CD4-positive, CD25-positive, alpha-beta regulatory T cell (primary cell): ENCODE measurements at regions not wholly inside any gene's neighbourhood (a gene's known extent, or its start where the extent isn't known, plus 50 kb on each side); places are given as distances from the start of the nearest gene placed in this dataset.

Experiments
- ATAC-seq, 2 donors: fragments of 150-1000 bp; cut with Tn5 transposase; one replicate each; pipeline ENCODE4 v1.10.0; 2021; ENCODE audit warnings: low read depth in 2 of 2, moderate number of reproducible peaks in 2 of 2, moderate library complexity in 1 of 2
- DNase-seq, 3 donors: peaks; one replicate each; pipeline versions ENCODE4 v3.0.0 to v3.0.0-alpha.2; 2012 to 2022; ENCODE audit warnings: mixed read lengths in 1 of 3
- H3K27ac ChIP-seq: one replicate; pipeline ENCODE4 v1.7.0; 2013; ENCODE audit warnings: mild to moderate bottlenecking, low read length; ENCODE audit not compliant: insufficient read depth, poor library complexity, severe bottlenecking
- H3K27me3 ChIP-seq: one replicate; pipeline ENCODE4 v1.7.0; 2013; ENCODE audit warnings: low read length; ENCODE audit not compliant: control insufficient read depth, insufficient read depth
- H3K36me3 ChIP-seq: one replicate; pipeline ENCODE4 v1.7.0; 2013; ENCODE audit warnings: mild to moderate bottlenecking, low read length, moderate library complexity; ENCODE audit not compliant: control insufficient read depth, insufficient read depth
- H3K4me1 ChIP-seq: 2 replicates; pipeline ENCODE4 v1.7.0; 2013; ENCODE audit warnings: mild to moderate bottlenecking, low read length; ENCODE audit not compliant: insufficient read depth, control insufficient read depth, poor library complexity, severe bottlenecking
- H3K4me3 ChIP-seq: one replicate; pipeline ENCODE4 v1.7.0; 2013; ENCODE audit warnings: low read depth, mild to moderate bottlenecking, low read length, moderate library complexity
- H3K9me3 ChIP-seq, 2 experiments: 1 replicate in 1 of 2; 2 replicates in 1 of 2; pipeline ENCODE4 v1.7.0; 2013; ENCODE audit warnings: low read length in 2 of 2, mild to moderate bottlenecking in 1 of 2, moderate library complexity in 1 of 2; ENCODE audit not compliant: control insufficient read depth in 2 of 2
- H3K27ac Mint-ChIP-seq, 3 donors: one replicate each; pipeline ENCODE4 v1.8.0; 2020 to 2022; ENCODE audit warnings: mild to moderate bottlenecking in 3 of 3, mixed read lengths in 3 of 3, moderate library complexity in 2 of 3
- H3K27me3 Mint-ChIP-seq: one replicate; pipeline ENCODE4 v1.8.0; 2022; ENCODE audit warnings: mild to moderate bottlenecking, mixed read lengths
- H3K36me3 Mint-ChIP-seq: one replicate; pipeline ENCODE4 v1.8.0; 2020; ENCODE audit warnings: mixed read lengths
- H3K4me1 Mint-ChIP-seq, 4 donors: one replicate each; pipeline ENCODE4 v1.8.0; 2020 to 2022; ENCODE audit warnings: mixed read lengths in 4 of 4, mild to moderate bottlenecking in 1 of 4
- H3K4me3 Mint-ChIP-seq, 4 donors: one replicate each; pipeline ENCODE4 v1.8.0; 2020 to 2022; ENCODE audit warnings: mild to moderate bottlenecking in 4 of 4, mixed read lengths in 4 of 4, moderate library complexity in 3 of 4
- H3K9me3 Mint-ChIP-seq, 7 donors: one replicate each; pipeline ENCODE4 v1.8.0; 2020 to 2022; ENCODE audit warnings: mixed read lengths in 7 of 7, mild to moderate bottlenecking in 3 of 7, moderate library complexity in 2 of 7

- no peaks in the 10 kb centered on the region for H3K4me1 Mint-ChIP-seq
- H3K4me3 Mint-ChIP-seq = no peak overlapping the region
- no peaks in the 10 kb centered on the region for H3K36me3 ChIP-seq
- no peaks in the 10 kb centered on the region for H3K4me1 ChIP-seq
- no peak overlapping the region for H3K27ac ChIP-seq
- H3K4me3 ChIP-seq = no peak overlapping the region
- no peaks in the 10 kb centered on the region for H3K27me3 ChIP-seq
- H3K27me3 Mint-ChIP-seq = no peaks in the 10 kb centered on the region
- no peak for DNase-seq
- peak overlapping the region in 1 of 3 donors; percentile 38 for H3K27ac Mint-ChIP-seq
- H3K9me3 Mint-ChIP-seq = peaks cover 4 to 25% (median 6%) of the 10 kb centered on the region in 7 donors
- no peaks in the 10 kb centered on the region for H3K36me3 Mint-ChIP-seq
- no peak for ATAC-seq
- H3K9me3 ChIP-seq = no peaks in the 10 kb centered on the region
Measured at GRCh38 chr2:167451496-167452289, 563.4 kb downstream of the XIRP2 start.

GRCh38 chr2:167450364-167450763 lies 562.1 kb downstream of the XIRP2 start:
- peaks cover 0 to 2% (median 0%) of the 10 kb centered on the region in 4 donors for H3K4me1 Mint-ChIP-seq
- Histone ChIP-seq H3K9me3 (no peaks in the 10 kb centered on the region), H3K36me3 (no peaks in the 10 kb centered on the region), H3K27ac (no peak overlapping the region), H3K4me1 (no peaks in the 10 kb centered on the region), H3K27me3 (no peaks in the 10 kb centered on the region), H3K4me3 (no peak overlapping the region)
- no peak overlapping the region for H3K4me3 Mint-ChIP-seq
- no peaks in the 10 kb centered on the region for H3K36me3 Mint-ChIP-seq
- DNase-seq (no peak), ATAC-seq (no peak)
- H3K9me3 Mint-ChIP-seq = peaks cover 2 to 25% (median 6%) of the 10 kb centered on the region in 7 donors
- no peak overlapping the region for H3K27ac Mint-ChIP-seq
- H3K27me3 Mint-ChIP-seq = no peaks in the 10 kb centered on the region

- DNase-seq (no peak), ATAC-seq (no peak)
- no peaks in the 10 kb centered on the region for H3K4me1 ChIP-seq
- Mint-ChIP-seq H3K27ac (no peak overlapping the region), H3K4me1 (no peaks in the 10 kb centered on the region), H3K27me3 (no peaks in the 10 kb centered on the region), H3K4me3 (no peak overlapping the region), H3K9me3 (peaks cover 0 to 6% (median 4%) of the 10 kb centered on the region in 7 donors), H3K36me3 (no peaks in the 10 kb centered on the region)
- no peaks in the 10 kb centered on the region for H3K9me3 ChIP-seq
- no peaks in the 10 kb centered on the region for H3K27me3 ChIP-seq
- H3K4me3 ChIP-seq = no peak overlapping the region
- H3K36me3 ChIP-seq = no peaks in the 10 kb centered on the region
- H3K27ac ChIP-seq = no peak overlapping the region
Measured at GRCh38 chr2:167440382-167440781, 552.1 kb downstream of the XIRP2 start.

- Histone ChIP-seq H3K4me3 (no peak overlapping the region), H3K9me3 (no peaks in the 10 kb centered on the region), H3K4me1 (no peaks in the 10 kb centered on the region), H3K27ac (no peak overlapping the region), H3K36me3 (no peaks in the 10 kb centered on the region), H3K27me3 (no peaks in the 10 kb centered on the region)
- Mint-ChIP-seq H3K27me3 (no peaks in the 10 kb centered on the region), H3K36me3 (no peaks in the 10 kb centered on the region), H3K4me1 (no peaks in the 10 kb centered on the region), H3K4me3 (no peak overlapping the region), H3K9me3 (peaks cover 0 to 5% (median 2%) of the 10 kb centered on the region in 7 donors), H3K27ac (no peak overlapping the region)
- no peak for DNase-seq
- no peak for ATAC-seq
Measured at GRCh38 chr2:167438206-167438605, 549.9 kb downstream of the XIRP2 start.

- no peak overlapping the region for H3K4me3 Mint-ChIP-seq
- DNase-seq = no peak
- H3K27me3 Mint-ChIP-seq = no peaks in the 10 kb centered on the region
- H3K27ac Mint-ChIP-seq = no peak overlapping the region
- Histone ChIP-seq H3K4me3 (no peak overlapping the region), H3K27me3 (no peaks in the 10 kb centered on the region), H3K36me3 (no peaks in the 10 kb centered on the region), H3K4me1 (no peaks in the 10 kb centered on the region), H3K9me3 (no peaks in the 10 kb centered on the region), H3K27ac (no peak overlapping the region)
- no peaks in the 10 kb centered on the region for H3K4me1 Mint-ChIP-seq
- no peak for ATAC-seq
- H3K36me3 Mint-ChIP-seq = no peaks in the 10 kb centered on the region
- peaks cover 1 to 10% (median 5%) of the 10 kb centered on the region in 7 donors for H3K9me3 Mint-ChIP-seq
Measured at GRCh38 chr2:167431949-167432348, 543.7 kb downstream of the XIRP2 start.

- no peak for ATAC-seq
- Mint-ChIP-seq H3K4me3 (no peak overlapping the region), H3K4me1 (no peaks in the 10 kb centered on the region), H3K36me3 (no peaks in the 10 kb centered on the region), H3K27ac (no peak overlapping the region), H3K27me3 (no peaks in the 10 kb centered on the region), H3K9me3 (peaks cover 1 to 10% (median 5%) of the 10 kb centered on the region in 7 donors)
- no peaks in the 10 kb centered on the region for H3K4me1 ChIP-seq
- no peak for DNase-seq
- H3K27me3 ChIP-seq = no peaks in the 10 kb centered on the region
- H3K4me3 ChIP-seq = no peak overlapping the region
- no peak overlapping the region for H3K27ac ChIP-seq
- no peaks in the 10 kb centered on the region for H3K9me3 ChIP-seq
- no peaks in the 10 kb centered on the region for H3K36me3 ChIP-seq
Measured at GRCh38 chr2:167430447-167430846, 542.2 kb downstream of the XIRP2 start.

- Histone ChIP-seq H3K27me3 (no peaks in the 10 kb centered on the region), H3K9me3 (no peaks in the 10 kb centered on the region), H3K27ac (no peak overlapping the region), H3K36me3 (no peaks in the 10 kb centered on the region), H3K4me3 (no peak overlapping the region), H3K4me1 (no peaks in the 10 kb centered on the region)
- peaks cover 0 to 11% (median 3%) of the 10 kb centered on the region in 7 donors for H3K9me3 Mint-ChIP-seq
- H3K27ac Mint-ChIP-seq = no peak overlapping the region
- H3K36me3 Mint-ChIP-seq = no peaks in the 10 kb centered on the region
- H3K27me3 Mint-ChIP-seq = peaks cover 5% of the 10 kb centered on the region
- no peak for ATAC-seq
- no peak overlapping the region for H3K4me3 Mint-ChIP-seq
- no peaks in the 10 kb centered on the region for H3K4me1 Mint-ChIP-seq
- no peak for DNase-seq
Measured at GRCh38 chr2:167424803-167425755, 536.8 kb downstream of the XIRP2 start.
